ENCODE measurements at regions not wholly inside any gene's neighbourhood (a gene's known extent, or its start where the extent isn't known, plus 50 kb on each side); places are given as distances from the start of the nearest gene placed in this dataset.
A peak's percentile ranks its signal among the peaks of the same experiment; 100 is the strongest.

- no peak for DNase-seq
These were observed 266.0 kb downstream of the GLI2 start for GRCh38 chr2:121001641-121002040.

DNA sequence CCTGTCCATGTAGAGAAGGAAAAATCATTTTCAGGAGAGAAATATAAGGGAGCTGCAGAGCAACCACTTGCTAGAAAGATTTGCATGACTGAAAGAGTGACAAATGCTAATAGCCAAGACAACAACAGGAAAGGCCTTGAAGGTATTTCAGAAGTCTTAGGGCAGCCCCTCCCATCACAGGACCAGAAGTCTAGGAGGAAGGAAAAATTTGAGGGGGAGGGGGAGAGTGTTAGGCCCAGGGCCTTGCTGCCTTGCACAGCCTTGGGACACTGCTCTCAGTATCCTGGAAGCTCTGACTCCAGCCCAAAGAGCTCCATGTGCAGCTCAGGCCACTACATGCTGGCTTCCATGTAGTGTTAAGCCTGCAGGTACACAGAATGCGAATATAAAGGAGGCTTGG lies 266.9 kb downstream of the GLI2 start:
- no peak for DNase-seq

GRCh38 chr2:121003391-121003790 lies 267.7 kb downstream of the GLI2 start:
- no peak for DNase-seq

DNA sequence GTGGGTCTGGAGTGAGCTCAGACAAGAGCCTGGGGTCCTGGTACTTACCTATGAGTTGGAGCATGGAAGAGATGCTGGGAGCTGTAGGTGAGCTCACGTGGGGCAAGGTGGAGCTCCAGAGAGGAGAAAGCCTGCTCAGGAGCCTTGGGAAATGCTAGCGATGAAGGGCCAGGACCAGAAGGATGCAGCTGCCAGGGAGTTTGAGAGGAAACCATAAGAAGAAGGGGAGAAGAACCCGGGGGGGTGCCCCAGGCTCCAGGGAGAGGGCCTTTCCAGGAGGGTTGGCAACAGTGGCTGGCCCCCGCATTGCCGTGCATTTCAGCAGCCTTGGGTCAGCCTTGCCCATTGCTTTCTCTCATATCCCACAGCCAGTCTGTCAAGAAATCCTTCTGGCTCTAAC lies 268.7 kb downstream of the GLI2 start:
- no peak for DNase-seq

DNA sequence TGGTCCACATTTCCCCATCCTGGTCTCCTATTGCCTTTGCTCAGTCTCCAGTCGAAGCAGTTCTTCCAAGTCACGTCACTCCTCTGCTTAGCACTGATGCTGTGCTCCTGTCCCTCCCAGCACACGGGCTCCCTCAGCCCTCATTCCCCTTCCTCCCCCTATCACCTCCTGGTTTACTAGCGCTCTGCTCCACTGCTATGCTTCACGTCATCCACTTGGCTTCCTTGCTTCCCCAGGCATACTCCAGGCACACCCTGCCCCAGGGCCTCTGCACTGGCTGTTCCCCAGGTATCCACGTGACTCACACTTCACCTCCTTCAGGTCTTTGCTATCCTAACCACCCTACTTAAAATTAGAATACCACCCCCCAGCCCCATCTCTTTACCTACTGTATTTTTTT lies 269.3 kb downstream of the GLI2 start:
- DNase-seq = no peak

- no peak for DNase-seq
These were observed 269.8 kb downstream of the GLI2 start for GRCh38 chr2:121005453-121005852.

- no peak for DNase-seq
These were observed 271.2 kb downstream of the GLI2 start for GRCh38 chr2:121006743-121007489.

GRCh38 chr2:121007490-121007853 lies 271.8 kb downstream of the GLI2 start:
- DNase-seq = no peak

DNA sequence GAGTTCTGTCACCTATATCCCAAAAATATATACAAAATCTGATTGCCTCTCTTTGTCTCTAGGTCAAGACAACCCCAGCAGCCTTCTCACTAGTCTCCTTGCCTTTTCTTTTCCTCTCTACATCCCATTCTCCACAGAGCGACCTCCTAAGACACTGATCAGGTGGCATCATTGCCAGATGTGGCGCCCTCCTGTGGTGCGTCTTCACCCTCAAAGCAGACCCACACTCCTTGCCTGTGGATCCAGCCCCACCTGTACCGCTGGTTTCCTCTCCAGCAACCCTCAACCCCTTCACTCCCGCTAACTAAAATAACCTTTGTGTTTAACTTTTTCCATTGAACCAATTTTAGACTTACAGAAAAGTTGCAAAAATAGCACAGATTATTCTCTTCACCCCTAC lies 273.3 kb downstream of the GLI2 start:
- DNase-seq = peak; percentile 34

DNA sequence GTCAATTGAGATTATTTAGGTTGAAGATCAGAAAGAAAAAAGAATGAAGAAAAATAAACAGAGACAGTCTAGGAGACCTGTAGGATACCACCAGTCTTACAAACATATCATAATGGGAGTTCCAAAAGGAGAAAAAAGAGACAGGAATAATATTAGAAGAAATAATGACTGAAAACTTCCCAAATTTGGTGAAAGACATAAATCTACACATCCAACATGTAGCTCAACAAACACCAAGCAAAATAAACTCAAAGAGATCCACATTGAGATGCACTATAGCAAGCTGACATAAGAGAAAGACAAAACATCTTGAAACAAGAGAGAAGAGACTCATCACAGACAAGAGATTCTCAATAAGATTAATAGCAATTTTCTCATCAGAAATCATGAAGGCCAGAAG lies 274.0 kb downstream of the TFCP2L1 start:
- DNase-seq = no peak

DNA sequence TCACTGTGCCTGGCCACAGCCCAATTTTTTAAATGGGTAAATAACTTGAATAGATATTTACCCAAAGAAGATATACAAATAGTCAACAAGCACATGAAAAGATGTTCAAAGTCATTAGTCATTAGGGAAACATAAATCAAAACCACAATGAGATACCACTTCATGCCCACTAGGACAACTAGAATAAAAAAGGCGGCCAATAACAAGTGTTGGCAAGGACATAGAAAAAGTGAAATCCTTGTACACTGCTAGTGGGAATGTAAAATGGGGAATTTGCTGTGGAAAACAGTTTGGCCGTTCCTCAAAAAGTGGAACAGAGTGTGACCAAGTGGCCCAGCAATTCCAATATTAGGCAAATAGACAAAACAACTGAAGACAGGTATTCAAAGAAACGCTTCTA lies 270.1 kb downstream of the TFCP2L1 start:
- peak; percentile 93 for DNase-seq

GRCh38 chr2:121015971-121016485 lies 269.0 kb downstream of the TFCP2L1 start:
- DNase-seq = peak; percentile 85

GRCh38 chr2:121017396-121017795 lies 267.6 kb downstream of the TFCP2L1 start:
- DNase-seq = peak; percentile 92

GRCh38 chr2:121018136-121019061 lies 266.6 kb downstream of the TFCP2L1 start:
- DNase-seq = peak; percentile 98

- DNase-seq = peak; percentile 87
These were observed 265.9 kb downstream of the TFCP2L1 start for GRCh38 chr2:121019071-121019470.

DNA sequence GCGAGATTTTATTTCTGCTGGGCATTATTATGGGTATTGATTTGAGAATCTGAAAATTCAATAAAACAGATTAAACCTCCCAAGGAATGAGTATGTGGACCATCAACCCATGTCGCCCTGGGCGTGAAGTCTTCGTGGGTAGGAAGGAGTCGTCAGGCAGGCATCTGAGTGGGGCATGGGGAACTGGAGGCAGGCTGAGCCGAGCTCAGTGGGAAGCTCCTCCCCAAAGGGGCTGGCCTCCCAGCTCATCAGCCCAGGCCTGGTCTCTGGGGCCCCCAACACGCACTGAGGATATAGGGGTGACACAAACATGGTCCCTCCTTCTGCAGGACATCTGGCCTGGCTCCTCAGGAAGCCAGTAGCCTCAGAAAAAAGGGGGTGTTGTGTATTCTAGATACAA lies 265.2 kb downstream of the TFCP2L1 start:
- DNase-seq = no peak

DNA sequence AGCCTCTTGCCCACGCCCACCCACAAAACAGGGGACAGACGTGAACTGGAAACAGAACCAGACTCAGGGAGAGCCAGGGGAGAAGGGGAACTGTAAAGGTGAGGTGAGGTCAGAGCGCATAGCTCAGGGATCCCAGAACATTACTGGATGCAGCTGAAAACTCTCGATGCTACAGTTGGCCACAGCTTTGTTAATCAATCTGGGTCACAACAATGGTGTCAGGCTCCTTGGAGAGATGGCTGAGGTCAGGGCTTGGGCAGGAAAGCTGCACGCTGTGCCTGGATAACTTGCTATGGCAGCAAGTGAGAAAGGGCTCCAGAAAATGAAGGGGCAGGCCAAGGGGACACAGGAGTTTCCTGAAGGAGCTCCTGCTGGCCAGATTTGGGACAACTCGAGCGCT lies 263.3 kb downstream of the TFCP2L1 start:
- DNase-seq = no peak

DNA sequence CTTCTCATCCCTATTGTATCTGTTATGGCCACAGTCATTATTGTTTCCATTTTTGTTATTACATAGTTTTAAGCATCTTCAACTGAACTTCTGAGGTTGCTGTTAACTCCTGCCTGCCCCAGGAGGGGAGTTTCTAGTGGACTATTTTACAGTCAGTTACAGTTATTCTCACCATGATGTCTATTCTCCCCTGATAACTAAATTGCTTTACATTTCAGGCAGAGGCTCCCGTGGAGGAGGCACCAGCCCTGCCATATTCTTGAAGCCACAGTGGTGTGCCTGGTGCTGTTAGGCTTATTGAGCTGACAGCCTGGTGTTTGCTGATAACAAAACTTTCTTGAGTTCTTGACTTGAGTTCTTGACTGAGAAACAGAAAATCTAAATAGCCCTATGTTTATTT lies 256.4 kb downstream of the TFCP2L1 start:
- no peak for DNase-seq

- DNase-seq = no peak
These were observed 254.5 kb downstream of the TFCP2L1 start for GRCh38 chr2:121030523-121030922.

DNA sequence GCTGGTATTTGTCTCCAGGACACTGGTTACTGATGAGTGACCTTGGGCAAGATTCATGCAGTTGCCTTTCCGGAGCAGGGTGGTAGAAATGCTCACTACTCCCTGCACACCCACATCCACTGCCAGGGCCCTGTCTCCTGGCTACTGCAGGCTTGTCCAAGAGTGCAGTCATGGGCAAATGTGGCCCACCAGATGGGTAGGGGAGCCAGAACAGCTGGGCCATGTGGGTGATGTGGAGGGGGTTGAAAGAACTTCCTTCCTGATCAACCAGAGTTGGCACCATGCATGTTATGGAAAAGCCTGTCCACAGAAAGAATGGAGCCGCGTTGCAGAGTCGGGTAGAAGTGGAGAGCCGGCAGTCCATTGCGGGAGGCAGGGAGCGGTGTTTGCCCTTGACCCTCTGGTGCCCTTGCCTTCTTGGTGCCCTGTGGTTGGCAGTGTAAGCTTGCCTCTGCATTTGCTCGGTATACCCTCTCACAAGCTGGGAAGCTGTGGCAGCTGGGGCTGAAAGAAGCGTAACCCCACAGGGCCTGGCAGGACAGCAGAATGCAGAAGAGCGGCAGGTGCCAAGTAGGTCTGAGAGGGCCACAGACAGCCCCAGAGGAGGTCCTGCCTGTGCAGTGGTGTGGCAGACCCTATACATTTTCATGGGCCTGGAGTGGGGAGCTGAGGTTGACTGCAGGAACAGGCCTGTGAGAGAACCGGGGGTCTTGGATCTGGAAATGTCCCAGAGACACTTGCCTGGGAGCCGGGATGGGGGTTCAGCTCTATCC lies 253.2 kb downstream of the TFCP2L1 start:
- DNase-seq = no peak

DNA sequence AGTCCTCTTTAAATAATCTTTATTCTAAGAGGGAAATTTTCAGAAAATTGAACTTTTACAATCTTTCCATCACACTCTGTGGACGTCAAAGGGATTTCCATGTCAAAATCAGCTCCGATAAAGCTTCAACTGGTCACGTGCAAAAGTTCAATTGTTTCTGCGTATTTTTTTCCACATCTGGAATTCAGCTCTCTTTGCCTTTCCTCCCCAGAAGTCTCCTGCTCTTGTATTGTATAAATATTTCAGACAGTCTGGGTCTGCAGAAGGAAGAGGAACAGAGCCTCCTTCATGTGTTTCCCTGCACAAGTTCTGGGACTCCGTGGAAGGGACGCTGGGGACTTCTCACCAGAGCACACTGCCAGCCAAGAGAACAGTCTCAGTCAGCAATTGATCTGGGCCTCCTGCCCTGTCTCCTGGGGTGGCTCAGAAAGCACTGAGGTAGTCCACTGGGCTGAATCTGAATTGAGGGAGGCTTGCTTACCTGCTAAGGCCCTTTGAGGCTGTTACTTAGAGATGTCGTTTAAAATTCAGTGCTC lies 251.5 kb downstream of the TFCP2L1 start:
- DNase-seq = no peak

DNA sequence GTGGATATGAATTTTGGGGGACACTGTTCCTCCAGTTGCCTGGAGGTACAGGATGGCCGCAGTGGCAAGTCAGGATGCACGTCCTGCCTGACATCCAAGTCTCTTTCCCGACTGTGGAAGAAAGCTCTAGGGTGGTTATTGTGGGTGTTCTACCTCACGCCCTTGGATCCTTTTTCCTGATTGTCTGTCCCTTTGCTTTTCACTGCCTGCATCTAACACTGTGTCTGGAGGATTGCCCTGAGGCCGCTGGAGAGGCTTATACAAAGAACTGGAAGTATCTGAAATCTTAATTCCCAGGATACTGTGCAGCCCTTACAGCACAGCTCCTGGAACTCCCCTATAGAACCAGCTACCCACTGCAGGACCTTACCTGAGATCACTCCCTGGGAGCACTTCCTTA lies 250.5 kb downstream of the TFCP2L1 start:
- no peak for DNase-seq

DNA sequence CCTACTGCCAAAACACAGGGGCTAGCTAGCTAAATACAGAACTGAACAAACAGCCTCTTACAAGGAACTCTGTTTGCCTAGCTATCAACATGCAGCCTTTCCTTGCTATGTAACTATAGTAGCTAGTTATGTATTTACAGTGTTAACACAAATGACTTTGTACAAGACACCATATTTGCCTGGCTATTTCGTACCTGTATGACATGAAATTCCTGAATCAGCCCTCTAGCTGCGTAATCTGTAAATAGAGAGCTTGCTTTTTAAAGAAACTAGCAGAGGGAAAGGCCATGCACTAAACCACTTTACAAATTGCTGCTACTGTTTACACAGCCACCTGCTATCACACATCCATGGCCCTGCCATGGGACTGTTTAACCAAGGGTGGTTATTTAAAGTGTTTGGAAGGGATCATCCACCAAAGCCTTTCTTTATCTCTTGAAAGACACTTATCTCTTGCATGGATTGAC lies 248.7 kb downstream of the TFCP2L1 start:
- DNase-seq = peak; percentile 98

Measured in DMS53 (cell line).